ENCODE measurements at regions not wholly inside any gene's neighbourhood (a gene's known extent, or its start where the extent isn't known, plus 50 kb on each side); places are given as distances from the start of the nearest gene placed in this dataset.

DNA sequence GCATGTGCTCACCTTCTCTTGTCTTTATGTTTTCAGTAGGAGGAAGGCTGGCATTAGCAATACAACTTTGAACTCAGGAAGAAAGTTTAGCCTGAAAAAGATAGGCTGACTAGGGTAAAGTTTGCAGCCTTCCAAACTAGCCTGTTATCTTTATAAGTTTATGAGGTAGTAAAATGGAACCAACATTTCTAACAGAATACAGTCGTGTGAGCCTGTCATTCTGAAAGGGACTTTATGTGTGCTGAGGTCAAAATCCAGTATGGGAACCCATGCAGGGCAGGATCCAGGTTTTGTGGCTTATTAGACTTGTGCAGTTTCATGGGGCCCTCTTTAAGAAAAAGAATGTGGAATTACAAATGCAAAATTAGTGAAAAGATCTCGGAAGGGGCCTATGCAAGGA lies 201.0 kb upstream of the PRPS1L1 start:
- TF ChIP-seq, protein P1, sequence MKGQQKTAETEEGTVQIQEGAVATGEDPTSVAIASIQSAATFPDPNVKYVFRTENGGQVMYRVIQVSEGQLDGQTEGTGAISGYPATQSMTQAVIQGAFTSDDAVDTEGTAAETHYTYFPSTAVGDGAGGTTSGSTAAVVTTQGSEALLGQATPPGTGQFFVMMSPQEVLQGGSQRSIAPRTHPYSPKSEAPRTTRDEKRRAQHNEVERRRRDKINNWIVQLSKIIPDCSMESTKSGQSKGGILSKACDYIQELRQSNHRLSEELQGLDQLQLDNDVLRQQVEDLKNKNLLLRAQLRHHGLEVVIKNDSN (IDR thresholded peaks at IDR 0.05): no peak
- TF ChIP-seq TAF1 (IDR thresholded peaks at IDR 0.05; ENCODE audit: low read depth) (no peak), CREB1 (IDR thresholded peaks at IDR 0.05; ENCODE audit: low read depth) (no peak), RAD21 (IDR thresholded peaks at IDR 0.05; ENCODE audit: low read depth) (no peak), TCF12 (IDR thresholded peaks at IDR 0.05; ENCODE audit: low read depth) (no peak), TEAD4 (IDR thresholded peaks at IDR 0.05) (no peak), FOXM1 (IDR thresholded peaks at IDR 0.05; ENCODE audit: borderline replicate concordance, low read depth) (no peak), EP300 (IDR thresholded peaks at IDR 0.05; ENCODE audit: borderline replicate concordance) (no peak), YY1 (IDR thresholded peaks at IDR 0.05; ENCODE audit: low read depth) (no peak)
- TF ChIP-seq, protein P2, sequence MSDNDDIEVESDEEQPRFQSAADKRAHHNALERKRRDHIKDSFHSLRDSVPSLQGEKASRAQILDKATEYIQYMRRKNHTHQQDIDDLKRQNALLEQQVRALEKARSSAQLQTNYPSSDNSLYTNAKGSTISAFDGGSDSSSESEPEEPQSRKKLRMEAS (IDR thresholded peaks at IDR 0.05): no peak

All from Ishikawa (cell line).